Erythroblast (primary cell): ENCODE measurements at regions not wholly inside any gene's neighbourhood (a gene's known extent, or its start where the extent isn't known, plus 50 kb on each side); places are given as distances from the start of the nearest gene placed in this dataset.

Experiments used
- GATA1 ChIP-seq: IDR thresholded peaks from 2 replicates; pipeline ENCODE4 v1.6.1; 2011; ENCODE audit warnings: low read depth, mild to moderate bottlenecking, control low read depth, low read length, moderate library complexity
- POLR2A ChIP-seq: IDR thresholded peaks from 2 replicates; pipeline ENCODE4 v1.6.1; 2011; ENCODE audit warnings: mild to moderate bottlenecking, low read length

- no peak for TF ChIP-seq POLR2A
- no peak for TF ChIP-seq GATA1
These were observed 106.9 kb upstream of the NEDD9 start for GRCh38 chr6:11339380-11339779.
